ENCODE measurements at regions not wholly inside any gene's neighbourhood (a gene's known extent, or its start where the extent isn't known, plus 50 kb on each side); places are given as distances from the start of the nearest gene placed in this dataset.

- TF ChIP-seq CTCF (IDR thresholded peaks at IDR 0.05) (no peak), EZH2phosphoT487 (IDR thresholded peaks at IDR 0.05) (no peak)
Measured at GRCh38 chr17:5786510-5786875, 202.2 kb upstream of the NLRP1 start.
